IMR-90 (cell line): ENCODE measurements at regions not wholly inside any gene's neighbourhood (a gene's known extent, or its start where the extent isn't known, plus 50 kb on each side); places are given as distances from the start of the nearest gene placed in this dataset.

Source experiments
- ATAC-seq: fragments of 200-7000 bp; cut with Tn5 transposase; 2 replicates; pipeline ENCODE4 v1.9.1; 2020; ENCODE audit warnings: low read depth, mild to moderate bottlenecking, moderate library complexity
- BruUV-seq: library from RNA; stranded (reverse); fragments of 400-500 nt; replicated peaks from 2 replicates; lab custom pipeline; 2021; lab: Mats Ljungman, UMichigan
- CTCF ChIA-PET: fragments of 300-600 bp; formaldehyde crosslinking; extraction: SDS; loops from one replicate; lab custom pipeline; 2021; ENCODE audit warnings: antibody characterized with exemption; lab: Yijun Ruan, JAX
- POLR2A ChIA-PET: fragments of 300-600 bp; sonication (Branson Sonifier 250); formaldehyde crosslinking; loops from one replicate; lab custom pipeline; 2022; ENCODE audit warnings: antibody characterized with exemption; ENCODE audit not compliant: unreplicated experiment; lab: Charles Lee
- DNase-seq: peaks from one replicate; pipeline ENCODE4 v3.0.0; 2013
- H2AFZ ChIP-seq: replicated peaks from 2 replicates; pipeline ENCODE3; 2013; ENCODE audit warnings: low read length, mild to moderate bottlenecking; ENCODE audit not compliant: poor library complexity
- H2AK5ac ChIP-seq: 2 replicates; pipeline ENCODE4 v1.6.1; 2013; ENCODE audit warnings: low read depth, low read length, inconsistent platforms
- H2AK9ac ChIP-seq: replicated peaks from 2 replicates; pipeline ENCODE3; 2013; ENCODE audit warnings: mild to moderate bottlenecking, low read depth, low read length, moderate library complexity; ENCODE audit not compliant: poor library complexity
- H2BK120ac ChIP-seq: 2 replicates; pipeline ENCODE4 v1.6.1; 2013; ENCODE audit warnings: low read depth, low read length, inconsistent platforms
- H2BK15ac ChIP-seq: 3 replicates; pipeline ENCODE4 v1.6.1; 2013; ENCODE audit warnings: low read depth, low read length, inconsistent platforms
- H2BK20ac ChIP-seq: 2 replicates; pipeline ENCODE4 v1.6.1; 2013; ENCODE audit warnings: low read depth, mild to moderate bottlenecking, inconsistent platforms, low read length, moderate library complexity
- H2BK5ac ChIP-seq: 2 replicates; pipeline ENCODE4 v1.6.1; 2013; ENCODE audit warnings: mild to moderate bottlenecking, low read depth, low read length, inconsistent platforms; ENCODE audit not compliant: poor library complexity, severe bottlenecking
- H3K14ac ChIP-seq: replicated peaks from 2 replicates; pipeline ENCODE4 v1.6.1; 2013; ENCODE audit warnings: low read depth, low read length, inconsistent platforms
- H3K18ac ChIP-seq: 2 replicates; pipeline ENCODE4 v1.6.1; 2013; ENCODE audit warnings: low read depth, low read length, control low read depth
- H3K23ac ChIP-seq: 2 replicates; pipeline ENCODE4 v1.6.1; 2013; ENCODE audit warnings: low read depth, low read length, inconsistent platforms
- H3K27ac ChIP-seq: 2 replicates; pipeline ENCODE4 v1.5.1; 2013; ENCODE audit warnings: mild to moderate bottlenecking, control low read depth, low read length; ENCODE audit not compliant: insufficient read depth
- H3K27me3 ChIP-seq: 2 replicates; pipeline ENCODE4 v1.6.1; 2013; ENCODE audit warnings: low read length; ENCODE audit not compliant: control insufficient read depth, insufficient read depth
- H3K36me3 ChIP-seq: 2 replicates; pipeline ENCODE4 v1.6.1; 2013; ENCODE audit warnings: low read length, mixed read lengths; ENCODE audit not compliant: control insufficient read depth, insufficient read depth
- H3K4ac ChIP-seq: 2 replicates; pipeline ENCODE4 v1.6.1; 2013; ENCODE audit warnings: low read depth, low read length, inconsistent platforms
- H3K4me1 ChIP-seq: 2 replicates; pipeline ENCODE4 v1.6.1; 2013; ENCODE audit warnings: low read length, mixed read lengths; ENCODE audit not compliant: control insufficient read depth, insufficient read depth
- H3K4me2 ChIP-seq: 2 replicates; pipeline ENCODE4 v1.6.1; 2013; ENCODE audit warnings: low read depth, mild to moderate bottlenecking, control low read depth, low read length, moderate library complexity
- H3K4me3 ChIP-seq: 2 replicates; pipeline ENCODE4 v1.5.1; 2013; ENCODE audit warnings: low read depth, mild to moderate bottlenecking, control low read depth, low read length, moderate library complexity; ENCODE audit not compliant: insufficient read depth
- H3K56ac ChIP-seq: 2 replicates; pipeline ENCODE4 v1.6.1; 2013; ENCODE audit warnings: low read length, inconsistent platforms; ENCODE audit not compliant: insufficient read depth; ENCODE audit errors: extremely low read depth
- H3K79me1 ChIP-seq, 2 experiments: 2 replicates each; pipeline ENCODE4 v1.6.1; 2013; ENCODE audit warnings: low read length in 2 of 2, inconsistent platforms in 1 of 2, low read depth in 1 of 2
- H3K9ac ChIP-seq: 2 replicates; pipeline ENCODE4 v1.6.1; 2013; ENCODE audit warnings: low read depth, low read length, control low read depth
- H3K9me1 ChIP-seq: 2 replicates; pipeline ENCODE4 v1.6.1; 2013; ENCODE audit warnings: low read length, inconsistent platforms; ENCODE audit not compliant: insufficient read depth
- H3K9me3 ChIP-seq: 2 replicates; pipeline ENCODE4 v1.6.1; 2013; ENCODE audit warnings: low read length; ENCODE audit not compliant: control insufficient read depth, insufficient read depth
- H4K20me1 ChIP-seq: 2 replicates; pipeline ENCODE4 v1.6.1; 2013; ENCODE audit warnings: low read length, inconsistent platforms; ENCODE audit not compliant: insufficient read depth
- H4K5ac ChIP-seq: 2 replicates; pipeline ENCODE4 v1.6.1; 2013; ENCODE audit warnings: mild to moderate bottlenecking, low read depth, low read length, control low read depth
- H4K8ac ChIP-seq, 2 experiments: 2 replicates each; pipeline ENCODE4 v1.6.1; 2013; ENCODE audit warnings: low read depth in 2 of 2, low read length in 2 of 2, control low read depth in 1 of 2, inconsistent platforms in 1 of 2
- H4K91ac ChIP-seq: 2 replicates; pipeline ENCODE4 v1.6.1; 2013; ENCODE audit warnings: low read depth, low read length, inconsistent platforms; ENCODE audit not compliant: insufficient read depth
- BHLHE40 ChIP-seq: fragments of 150-350 bp; IDR thresholded peaks from 2 replicates; pipeline ENCODE4 v1.6.1; 2016; ENCODE audit warnings: mild to moderate bottlenecking, low read depth, low read length
- CEBPB ChIP-seq: IDR thresholded peaks from 2 replicates; pipeline ENCODE4 v1.6.1; 2012; ENCODE audit warnings: low read depth, low read length, improper control_type of control experiment
- CHD1 ChIP-seq: IDR thresholded peaks from 2 replicates; pipeline ENCODE4 v1.6.1; 2012; ENCODE audit warnings: low read depth, low read length, improper control_type of control experiment
- CTCF ChIP-seq: conservative IDR thresholded peaks from 2 replicates; pipeline ENCODE4 v1.5.1; 2012; ENCODE audit warnings: mild to moderate bottlenecking, low read depth, low read length, improper control_type of control experiment
- ELK1 ChIP-seq: fragments of 150-350 bp; IDR thresholded peaks from 2 replicates; pipeline ENCODE4 v1.6.1; 2016; ENCODE audit warnings: low read depth, mild to moderate bottlenecking, low read length, moderate library complexity, borderline replicate concordance
- FOS ChIP-seq: fragments of 150-350 bp; IDR thresholded peaks from 2 replicates; pipeline ENCODE4 v1.6.1; 2016; ENCODE audit warnings: low read depth, low read length
- MAFK ChIP-seq: IDR thresholded peaks from 2 replicates; pipeline ENCODE4 v1.6.1; 2012; ENCODE audit warnings: low read depth, low read length, improper control_type of control experiment
- MAZ ChIP-seq: IDR thresholded peaks from 2 replicates; pipeline ENCODE4 v1.6.1; 2012; ENCODE audit warnings: low read depth, mild to moderate bottlenecking, low read length, improper control_type of control experiment, moderate library complexity, borderline replicate concordance
- MXI1 ChIP-seq: IDR thresholded peaks from 2 replicates; pipeline ENCODE4 v1.6.1; 2012; ENCODE audit warnings: low read depth, mild to moderate bottlenecking, low read length, moderate library complexity, borderline replicate concordance
- NFE2L2 ChIP-seq: fragments of 150-350 bp; IDR thresholded peaks from 2 replicates; pipeline ENCODE4 v1.6.1; 2016; ENCODE audit warnings: low read depth, mild to moderate bottlenecking, low read length
- POLR2A ChIP-seq: IDR thresholded peaks from 2 replicates; pipeline ENCODE4 v1.6.1; 2012; ENCODE audit warnings: mild to moderate bottlenecking, low read depth, low read length
- RAD21 ChIP-seq: IDR thresholded peaks from 2 replicates; pipeline ENCODE4 v1.6.1; 2012; ENCODE audit warnings: low read length, improper control_type of control experiment
- RCOR1 ChIP-seq: IDR thresholded peaks from 2 replicates; pipeline ENCODE4 v1.6.1; 2012; ENCODE audit warnings: mild to moderate bottlenecking, low read length, improper control_type of control experiment; ENCODE audit not compliant: insufficient replicate concordance
- RFX5 ChIP-seq: IDR thresholded peaks from 2 replicates; pipeline ENCODE4 v1.8.0; 2012; ENCODE audit warnings: low read depth, mild to moderate bottlenecking, low read length, moderate library complexity
- SMC3 ChIP-seq: fragments of 150-350 bp; IDR thresholded peaks from 2 replicates; pipeline ENCODE4 v1.6.1; 2016; ENCODE audit warnings: low read depth, mild to moderate bottlenecking, antibody characterized with exemption, low read length, moderate library complexity
- USF2 ChIP-seq: fragments of 150-350 bp; IDR thresholded peaks from 2 replicates; pipeline ENCODE4 v1.6.1; 2017; ENCODE audit warnings: mild to moderate bottlenecking, antibody characterized with exemption, low read length, low read depth
- WGBS, 2 experiments: methylation state at CpG; one replicate each; pipeline versions ENCODE4 v1.1.5 to v1.1.7; 2013; ENCODE audit warnings: missing lambda C conversion rate in 2 of 2; ENCODE audit not compliant: insufficient read length in 1 of 2; ENCODE audit errors: extremely low coverage in 2 of 2; 5-methylcytosine and 5-hydroxymethylcytosine counted together
- dilution Hi-C: fragments of 300-500 bp; cut with HindIII; formaldehyde crosslinking; loops from one replicate; pipeline ENCODE4 v1.14.3; 2018; ENCODE audit warnings: low sequenced_read_pairs; ENCODE audit not compliant: unreplicated experiment
- in situ Hi-C: fragments of 300-500 bp; cut with MboI; formaldehyde crosslinking; loops from 3 replicates; pipeline ENCODE4 v1.14.3; 2019; ENCODE audit warnings: low sequenced_read_pairs, inconsistent platforms, mixed read lengths
- intact Hi-C: fragments of 100-400 bp; cut with micrococcal nuclease; formaldehyde crosslinking; loops from 2 replicates; pipeline ENCODE4 v1.10.0; 2022

- Histone ChIP-seq H3K18ac (no peak overlapping the region), H3K79me1 (no peaks in the 10 kb centered on the region), H2BK5ac (no peak overlapping the region), H4K8ac (no peak overlapping the region), H2BK20ac (no peak overlapping the region), H3K14ac (no peak overlapping the region), H2BK15ac (no peak overlapping the region), H2AFZ (no peak overlapping the region), H3K4me2 (no peak overlapping the region), H2AK9ac (no peak overlapping the region), H3K36me3 (no peaks in the 10 kb centered on the region), H3K9me1 (no peaks in the 10 kb centered on the region), H4K91ac (no peak overlapping the region), H4K5ac (no peak overlapping the region), H3K23ac (no peak overlapping the region), H3K9me3 (peaks cover 7% of the 10 kb centered on the region; the same call in 1 of the 2 replicates), H4K20me1 (no peaks in the 10 kb centered on the region), H3K27me3 (no peaks in the 10 kb centered on the region), H3K4me3 (no peak overlapping the region), H2BK120ac (no peak overlapping the region), H3K4ac (no peak overlapping the region), H2AK5ac (no peak overlapping the region), H3K56ac (no peak overlapping the region), H3K4me1 (no peaks in the 10 kb centered on the region), H3K27ac (no peak overlapping the region), H3K9ac (no peak overlapping the region)
- dilution Hi-C loops: no loop called here
- ChIA-PET POLR2A (no interaction called here), CTCF (interaction anchor here (0.6 kb wide), 1 partner anchor 27 kb away, joined by 10 read pairs; no protein-coding TSS in a partner anchor)
- 70% methylated on average over 2 of the region's 3 CpGs; no CpG with 5 or more reads in 1 of the 2 experiments for WGBS, 2 experiments
- TF ChIP-seq MXI1: no peak
- TF ChIP-seq RCOR1: no peak
- no peak for TF ChIP-seq NFE2L2
- no peak for TF ChIP-seq USF2
- TF ChIP-seq BHLHE40: no peak
- TF ChIP-seq CTCF: no peak
- TF ChIP-seq POLR2A: no peak
- no peak for TF ChIP-seq CHD1
- TF ChIP-seq RFX5: no peak
- TF ChIP-seq MAZ: no peak
- no peak for TF ChIP-seq MAFK
- TF ChIP-seq RAD21: no peak
- no peak for TF ChIP-seq ELK1
- no peak for TF ChIP-seq SMC3
- TF ChIP-seq CEBPB: no peak
- no peak for TF ChIP-seq FOS
- no peak for ATAC-seq
- DNase-seq: no peak
- in situ Hi-C loops: no loop called here
- intact Hi-C loops: no loop called here
- no TSS peak for BruUV-seq
Observed at GRCh38 chr4:32631831-32632230, 1911.7 kb downstream of the PCDH7 start.
